MM.1S (cell line): ENCODE measurements at regions not wholly inside any gene's neighbourhood (a gene's known extent, or its start where the extent isn't known, plus 50 kb on each side); places are given as distances from the start of the nearest gene placed in this dataset.

Source experiments
- DNase-seq: peaks from one replicate; pipeline ENCODE4 v3.0.0-alpha.2; 2015
- H2AFZ ChIP-seq: fragments of 300-600 bp; sonication (generic); 2 replicates; pipeline ENCODE4 v1.6.0; 2016; ENCODE audit warnings: antibody characterized with exemption, low read length
- H3F3A ChIP-seq: fragments of 300-600 bp; sonication (generic); 2 replicates; pipeline ENCODE4 v1.6.1; 2016; ENCODE audit warnings: mild to moderate bottlenecking, antibody characterized with exemption, low read length, moderate library complexity, mixed read lengths; ENCODE audit not compliant: insufficient read depth
- H3K27ac ChIP-seq: fragments of 300-600 bp; sonication (generic); 2 replicates; pipeline ENCODE4 v1.5.1; 2016; ENCODE audit warnings: mild to moderate bottlenecking, low read length
- H3K27me3 ChIP-seq: fragments of 300-600 bp; sonication (generic); replicated peaks from 2 replicates; pipeline ENCODE4 v1.6.0; 2016; ENCODE audit warnings: low read length; ENCODE audit not compliant: insufficient read depth
- H3K36me3 ChIP-seq: fragments of 300-600 bp; sonication (generic); replicated peaks from 2 replicates; pipeline ENCODE4 v1.6.1; 2016; ENCODE audit warnings: mild to moderate bottlenecking, low read length, mixed read lengths; ENCODE audit not compliant: insufficient read depth
- H3K4me1 ChIP-seq: fragments of 300-600 bp; sonication (generic); 2 replicates; pipeline ENCODE4 v1.6.1; 2016; ENCODE audit warnings: low read length, mixed read lengths
- H3K4me2 ChIP-seq: fragments of 300-600 bp; sonication (generic); 2 replicates; pipeline ENCODE4 v1.6.0; 2016; ENCODE audit warnings: low read depth, low read length
- H3K4me3 ChIP-seq: fragments of 300-600 bp; sonication (generic); 2 replicates; pipeline ENCODE4 v1.5.1; 2016; ENCODE audit warnings: low read length, mixed read lengths
- H3K79me2 ChIP-seq: fragments of 300-600 bp; sonication (generic); 2 replicates; pipeline ENCODE4 v1.6.1; 2016; ENCODE audit warnings: mixed run types, low read length, mixed read lengths
- H3K9ac ChIP-seq: fragments of 300-600 bp; sonication (generic); 2 replicates; pipeline ENCODE4 v1.6.1; 2016; ENCODE audit warnings: low read length, mixed read lengths
- H3K9me2 ChIP-seq: fragments of 300-600 bp; sonication (generic); replicated peaks from 2 replicates; pipeline ENCODE4 v1.6.1; 2016; ENCODE audit warnings: mild to moderate bottlenecking, low read length, mixed read lengths; ENCODE audit not compliant: insufficient read depth
- H3K9me3 ChIP-seq: fragments of 300-600 bp; sonication (generic); replicated peaks from 2 replicates; pipeline ENCODE4 v1.6.1; 2016; ENCODE audit warnings: mild to moderate bottlenecking, low read length, mixed read lengths; ENCODE audit not compliant: insufficient read depth
- H4K20me1 ChIP-seq: fragments of 300-600 bp; sonication (generic); 2 replicates; pipeline ENCODE4 v1.6.1; 2016; ENCODE audit warnings: mild to moderate bottlenecking, low read length, moderate library complexity, mixed read lengths; ENCODE audit not compliant: insufficient read depth
- EZH2 ChIP-seq: fragments of 300-600 bp; sonication (generic); optimal IDR thresholded peaks from 2 replicates; pipeline ENCODE3; 2017; ENCODE audit warnings: low read depth, mild to moderate bottlenecking, antibody characterized with exemption, low read length, mixed read lengths
- EZH2phosphoT487 ChIP-seq: fragments of 300-600 bp; sonication (generic); IDR thresholded peaks from 2 replicates; pipeline ENCODE4 v1.6.1; 2018; ENCODE audit warnings: antibody characterized with exemption, low read length
- TF ChIP-seq, protein P1 (sequence below): fragments of 300-600 bp; sonication (generic); IDR thresholded peaks from 2 replicates; pipeline ENCODE4 v1.5.1; 2016; ENCODE audit warnings: antibody characterized with exemption, low read length, mixed read lengths

DNA sequence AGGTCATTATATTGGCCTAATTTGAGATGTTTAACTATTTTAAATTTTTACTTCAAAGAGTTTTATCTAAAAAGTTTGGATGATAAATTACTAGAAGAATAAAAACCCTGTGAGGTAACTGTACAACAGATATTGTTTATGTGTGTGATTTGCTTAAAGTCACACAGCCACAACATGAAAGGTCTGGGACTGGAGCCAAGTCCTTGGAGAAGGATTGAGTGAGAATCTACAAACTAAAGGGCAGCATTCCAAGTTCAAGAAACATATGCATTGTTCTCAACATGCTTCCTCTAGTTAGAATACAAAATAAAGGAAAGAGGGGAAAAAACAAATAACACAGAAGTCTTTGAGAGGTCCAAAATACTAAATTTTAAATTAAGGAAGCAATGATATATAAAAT is 131.5 kb upstream of the MON1B start:
- Histone ChIP-seq H3K4me3 (no peak overlapping the region), H3K9ac (no peak overlapping the region), H3K27ac (no peak overlapping the region), H3K27me3 (no peaks in the 10 kb centered on the region), H3F3A (no peaks in the 10 kb centered on the region; the same call in 1 of the 2 replicates), H3K4me2 (no peak overlapping the region), H4K20me1 (no peaks in the 10 kb centered on the region), H3K36me3 (no peaks in the 10 kb centered on the region), H3K9me3 (no peaks in the 10 kb centered on the region), H2AFZ (no peak overlapping the region), H3K4me1 (peaks cover 7% of the 10 kb centered on the region; the same call in 1 of the 2 replicates), H3K9me2 (no peaks in the 10 kb centered on the region), H3K79me2 (no peaks in the 10 kb centered on the region)
- TF ChIP-seq EZH2phosphoT487: no peak
- no peak for TF ChIP-seq EZH2
- TF ChIP-seq, protein P1, sequence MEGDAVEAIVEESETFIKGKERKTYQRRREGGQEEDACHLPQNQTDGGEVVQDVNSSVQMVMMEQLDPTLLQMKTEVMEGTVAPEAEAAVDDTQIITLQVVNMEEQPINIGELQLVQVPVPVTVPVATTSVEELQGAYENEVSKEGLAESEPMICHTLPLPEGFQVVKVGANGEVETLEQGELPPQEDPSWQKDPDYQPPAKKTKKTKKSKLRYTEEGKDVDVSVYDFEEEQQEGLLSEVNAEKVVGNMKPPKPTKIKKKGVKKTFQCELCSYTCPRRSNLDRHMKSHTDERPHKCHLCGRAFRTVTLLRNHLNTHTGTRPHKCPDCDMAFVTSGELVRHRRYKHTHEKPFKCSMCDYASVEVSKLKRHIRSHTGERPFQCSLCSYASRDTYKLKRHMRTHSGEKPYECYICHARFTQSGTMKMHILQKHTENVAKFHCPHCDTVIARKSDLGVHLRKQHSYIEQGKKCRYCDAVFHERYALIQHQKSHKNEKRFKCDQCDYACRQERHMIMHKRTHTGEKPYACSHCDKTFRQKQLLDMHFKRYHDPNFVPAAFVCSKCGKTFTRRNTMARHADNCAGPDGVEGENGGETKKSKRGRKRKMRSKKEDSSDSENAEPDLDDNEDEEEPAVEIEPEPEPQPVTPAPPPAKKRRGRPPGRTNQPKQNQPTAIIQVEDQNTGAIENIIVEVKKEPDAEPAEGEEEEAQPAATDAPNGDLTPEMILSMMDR: no peak
- DNase-seq: no peak

DNA sequence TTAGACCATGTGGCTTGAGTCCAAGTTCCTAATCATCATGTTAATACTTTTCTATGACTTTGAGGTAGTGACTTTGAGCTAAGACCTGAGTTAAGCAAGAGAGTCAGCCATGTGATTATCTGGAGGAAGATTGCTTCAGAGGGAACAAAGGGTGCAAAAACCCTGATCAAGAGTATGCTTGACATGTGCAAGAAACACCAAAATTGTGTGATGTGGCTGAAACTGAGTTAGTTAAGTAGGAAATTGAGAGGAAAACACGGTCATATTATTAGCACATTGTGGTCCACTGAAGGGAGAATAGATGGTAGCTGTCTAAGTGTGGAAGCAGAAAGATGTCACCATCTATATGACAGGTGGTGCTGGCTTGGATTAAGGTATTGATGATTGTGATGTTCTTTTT is 130.4 kb upstream of the MON1B start:
- Histone ChIP-seq H3K79me2 (no peaks in the 10 kb centered on the region), H3K36me3 (no peaks in the 10 kb centered on the region), H4K20me1 (no peaks in the 10 kb centered on the region), H3K9me3 (no peaks in the 10 kb centered on the region), H3K9ac (no peak overlapping the region), H2AFZ (no peak overlapping the region), H3K27ac (peak overlapping the region; percentile 48; the same call in 1 of the 2 replicates), H3K4me2 (peak overlapping the region; percentile 22; the same call in 1 of the 2 replicates), H3K4me1 (peaks cover 7% of the 10 kb centered on the region; the same call in 1 of the 2 replicates), H3K4me3 (no peak overlapping the region), H3F3A (no peaks in the 10 kb centered on the region; the same call in 1 of the 2 replicates), H3K27me3 (no peaks in the 10 kb centered on the region), H3K9me2 (no peaks in the 10 kb centered on the region)
- peak; percentile 61 for DNase-seq
- TF ChIP-seq, protein P1: no peak
- TF ChIP-seq EZH2phosphoT487 (no peak), EZH2 (no peak)

DNA sequence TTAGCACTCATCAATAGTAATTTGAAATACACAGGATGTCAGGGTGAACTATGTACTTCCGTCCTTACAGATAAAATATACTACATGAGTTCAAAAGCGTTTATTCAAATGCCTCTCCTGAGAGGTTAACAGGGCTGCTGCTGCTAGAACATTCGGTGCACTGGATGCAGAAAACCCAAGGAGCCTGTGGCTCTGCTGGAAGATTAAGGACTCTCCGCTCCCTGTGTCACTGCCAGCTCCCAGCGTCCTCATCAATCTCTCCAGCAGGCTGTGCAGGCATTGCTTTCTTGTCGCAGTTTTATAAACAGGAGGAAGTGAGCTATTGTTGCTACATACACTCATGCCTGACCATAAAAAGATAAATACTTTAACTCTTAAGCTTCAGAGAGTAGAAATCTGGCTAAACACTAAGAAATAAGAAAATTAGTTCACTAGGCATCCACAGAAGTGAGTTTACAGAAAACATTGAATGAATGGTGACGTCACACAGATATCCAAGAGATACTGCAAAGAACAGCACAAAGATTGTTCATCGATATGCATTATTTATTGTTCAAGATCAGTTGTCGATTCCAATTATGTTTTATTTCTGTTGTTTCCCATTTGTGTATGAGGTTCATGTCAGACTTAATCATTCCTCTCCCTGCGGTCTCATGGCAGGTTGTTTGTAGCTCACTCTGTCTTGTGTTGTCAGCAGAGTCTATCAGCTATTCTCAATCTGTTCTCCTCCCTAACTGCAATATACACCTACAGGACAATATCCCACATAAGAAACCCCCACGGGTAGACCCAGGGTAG is 127.9 kb upstream of the MON1B start:
- Histone ChIP-seq H3K4me1 (peaks cover 7% of the 10 kb centered on the region; the same call in 1 of the 2 replicates), H3K9ac (no peak overlapping the region), H3K9me2 (no peaks in the 10 kb centered on the region), H3K9me3 (no peaks in the 10 kb centered on the region), H3K36me3 (no peaks in the 10 kb centered on the region), H3K79me2 (no peaks in the 10 kb centered on the region), H3K27ac (no peak overlapping the region), H3K4me2 (no peak overlapping the region), H3K4me3 (no peak overlapping the region), H3K27me3 (no peaks in the 10 kb centered on the region), H4K20me1 (no peaks in the 10 kb centered on the region), H2AFZ (no peak overlapping the region), H3F3A (no peaks in the 10 kb centered on the region; the same call in 1 of the 2 replicates)
- DNase-seq: no peak
- TF ChIP-seq, protein P1: no peak
- no peak for TF ChIP-seq EZH2
- TF ChIP-seq EZH2phosphoT487: no peak
